Chondrocyte (in vitro differentiated cells): ENCODE measurements at regions not wholly inside any gene's neighbourhood (a gene's known extent, or its start where the extent isn't known, plus 50 kb on each side); places are given as distances from the start of the nearest gene placed in this dataset.
"Not testable (repeated sequence)": the region's sequence is repeated elsewhere in the genome, so short reads cannot be mapped to it uniquely, and the experiment has no call there.

Experiments
- DNase-seq: peaks from one replicate; pipeline ENCODE4 v3.0.0; 2021; ENCODE audit warnings: mixed read lengths, low spot score
- H3K27ac Mint-ChIP-seq: one replicate; pipeline ENCODE4 v1.8.0; 2021; ENCODE audit warnings: mild to moderate bottlenecking, moderate library complexity, mixed read lengths; ENCODE audit not compliant: unreplicated experiment
- H3K27me3 Mint-ChIP-seq: 2 replicates; pipeline ENCODE4 v1.8.0; 2021; ENCODE audit warnings: low read depth, mixed read lengths
- H3K36me3 Mint-ChIP-seq: 2 replicates; pipeline ENCODE4 v1.8.0; 2021; ENCODE audit warnings: low read depth, mixed read lengths
- H3K4me1 Mint-ChIP-seq: 2 replicates; pipeline ENCODE4 v1.8.0; 2021; ENCODE audit warnings: low read depth, mild to moderate bottlenecking, mixed read lengths
- H3K4me3 Mint-ChIP-seq: one replicate; pipeline ENCODE4 v1.8.0; 2021; ENCODE audit warnings: mild to moderate bottlenecking, moderate library complexity, mixed read lengths; ENCODE audit not compliant: unreplicated experiment
- H3K9me3 Mint-ChIP-seq: 2 replicates; pipeline ENCODE4 v1.8.0; 2021; ENCODE audit warnings: low read depth, mixed read lengths
- CTCF ChIP-seq: fragments of 200-600 bp; sonication (generic); IDR thresholded peaks from 2 replicates; pipeline ENCODE4 v1.5.0; 2021; ENCODE audit warnings: antibody characterized with exemption, mild to moderate bottlenecking, moderate library complexity

DNA sequence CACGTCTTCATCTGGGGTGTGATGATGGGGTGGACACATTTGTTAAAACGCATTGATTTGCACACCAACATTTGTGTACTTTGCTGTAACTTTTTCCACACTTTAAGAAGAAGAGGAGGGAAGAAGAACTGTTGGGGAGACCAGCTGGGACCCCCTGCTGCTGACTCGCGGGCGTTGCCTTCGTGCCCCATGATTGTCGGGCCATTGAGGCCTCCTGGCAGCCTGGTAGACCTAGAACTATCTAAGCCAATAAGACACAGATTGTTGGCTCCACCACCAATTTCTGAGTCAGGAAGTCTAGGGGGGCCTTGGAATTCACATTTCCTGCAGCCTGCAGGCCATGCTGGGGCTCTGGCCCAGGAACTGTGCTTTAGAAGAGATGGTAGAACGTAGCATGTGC lies 105.5 kb downstream of the TNFRSF13B start:
- no peaks in the 10 kb centered on the region for H3K9me3 Mint-ChIP-seq
- peaks cover 5% of the 10 kb centered on the region for H3K4me1 Mint-ChIP-seq
- H3K27me3 Mint-ChIP-seq = peaks cover 10% of the 10 kb centered on the region
- H3K36me3 Mint-ChIP-seq = no peaks in the 10 kb centered on the region
- H3K27ac Mint-ChIP-seq = no peak overlapping the region
- TF ChIP-seq CTCF = no peak
- H3K4me3 Mint-ChIP-seq = no peak overlapping the region
- no peak for DNase-seq

- not testable (repeated sequence) for H3K36me3 Mint-ChIP-seq, H3K4me3 Mint-ChIP-seq, DNase-seq, H3K9me3 Mint-ChIP-seq, H3K27me3 Mint-ChIP-seq, H3K27ac Mint-ChIP-seq, H3K4me1 Mint-ChIP-seq
- TF ChIP-seq CTCF = peak; percentile 20
Observed at GRCh38 chr17:16865704-16866103, 106.2 kb downstream of the TNFRSF13B start.

DNA sequence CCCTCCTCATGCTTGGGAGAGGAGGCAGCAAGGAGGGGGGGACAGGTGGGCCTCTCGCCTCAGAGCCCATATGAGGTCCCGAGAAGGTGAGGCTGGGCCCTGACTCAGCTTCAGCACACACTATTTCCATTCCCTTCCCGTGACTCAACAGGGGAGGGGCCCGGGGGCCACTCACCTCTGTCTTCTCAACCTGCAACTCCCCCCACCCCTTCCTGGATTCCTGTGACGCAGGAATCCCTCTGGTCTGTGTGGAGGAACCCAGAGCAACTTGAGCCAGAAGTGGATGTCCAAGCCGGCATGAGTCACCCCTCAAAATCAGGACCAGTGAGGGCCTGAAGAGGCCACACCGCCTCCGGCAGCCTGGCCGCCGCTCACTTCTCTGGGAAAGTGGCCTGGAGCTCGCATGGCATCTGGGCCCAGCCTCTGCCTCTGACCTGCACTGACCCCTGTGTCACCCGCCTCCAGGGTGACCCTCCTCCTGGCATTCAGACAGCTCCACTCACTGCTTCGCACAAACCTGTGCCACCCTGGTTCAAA lies 106.8 kb downstream of the TNFRSF13B start:
- H3K27me3 Mint-ChIP-seq, DNase-seq, H3K36me3 Mint-ChIP-seq, H3K27ac Mint-ChIP-seq, H3K9me3 Mint-ChIP-seq, H3K4me1 Mint-ChIP-seq, H3K4me3 Mint-ChIP-seq: not testable (repeated sequence)

GRCh38 chr17:16864462-16865076 lies 107.3 kb downstream of the TNFRSF13B start:
- not testable (repeated sequence) for DNase-seq

DNA sequence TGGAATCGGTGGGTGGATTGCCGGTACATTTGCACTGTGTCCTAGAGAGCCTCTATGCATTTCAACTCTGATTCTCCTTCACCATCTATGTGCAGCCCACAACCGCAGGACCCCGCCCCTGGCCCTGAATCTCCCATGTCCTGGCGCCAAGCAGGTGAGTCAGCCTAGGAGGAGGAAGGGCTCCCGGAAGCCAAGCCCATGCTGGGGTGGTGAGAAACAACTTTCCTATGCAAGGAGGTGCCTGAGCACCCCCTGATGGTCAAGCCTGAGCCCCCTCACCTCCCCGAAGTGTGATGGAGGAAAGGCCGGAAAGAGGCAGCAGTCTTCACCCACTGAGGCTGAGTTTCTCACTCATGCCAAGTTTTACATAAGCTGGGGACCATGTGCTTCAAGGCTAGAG lies 110.8 kb downstream of the TNFRSF13B start:
- not testable (repeated sequence) for DNase-seq, H3K36me3 Mint-ChIP-seq, H3K27ac Mint-ChIP-seq

More at GRCh38 chr17:16864462-16865076, 107.3 kb downstream of the TNFRSF13B start:
- H3K36me3 Mint-ChIP-seq, H3K27me3 Mint-ChIP-seq, H3K4me3 Mint-ChIP-seq, H3K27ac Mint-ChIP-seq, H3K9me3 Mint-ChIP-seq, H3K4me1 Mint-ChIP-seq: not testable (repeated sequence)

DNA sequence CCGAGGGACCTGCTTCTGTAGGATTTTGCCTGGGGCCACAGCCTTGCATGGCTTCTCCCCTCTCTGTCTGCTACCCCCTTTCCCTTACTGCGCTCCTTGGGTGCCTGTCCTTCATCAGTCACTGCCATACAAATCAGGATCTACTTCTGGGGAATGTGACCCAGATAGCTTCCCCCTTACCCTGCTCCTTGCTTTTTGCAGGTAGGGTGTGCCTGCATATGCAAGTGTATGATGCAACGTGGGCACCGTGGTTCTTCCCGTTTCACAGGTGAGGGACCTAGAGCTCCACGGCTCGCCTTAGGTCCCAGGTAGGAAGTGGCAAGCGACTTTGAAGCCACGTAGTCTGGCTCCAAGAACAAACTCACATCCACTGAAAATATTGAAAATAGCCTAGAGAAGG lies 111.5 kb downstream of the TNFRSF13B start:
- not testable (repeated sequence) for H3K4me1 Mint-ChIP-seq, H3K9me3 Mint-ChIP-seq, H3K27ac Mint-ChIP-seq, H3K36me3 Mint-ChIP-seq, DNase-seq, H3K4me3 Mint-ChIP-seq
- peaks cover 23% of the 10 kb centered on the region for H3K27me3 Mint-ChIP-seq

More for the DNA sequence above, 110.8 kb downstream of the TNFRSF13B start:
- H3K27me3 Mint-ChIP-seq = peaks cover 17% of the 10 kb centered on the region
- H3K9me3 Mint-ChIP-seq, H3K4me3 Mint-ChIP-seq, H3K4me1 Mint-ChIP-seq: not testable (repeated sequence)

- not testable (repeated sequence) for H3K4me1 Mint-ChIP-seq, DNase-seq, H3K36me3 Mint-ChIP-seq, H3K9me3 Mint-ChIP-seq, H3K27ac Mint-ChIP-seq, H3K4me3 Mint-ChIP-seq
- H3K27me3 Mint-ChIP-seq = peaks cover 31% of the 10 kb centered on the region
Observed at GRCh38 chr17:16859515-16859914, 112.4 kb downstream of the TNFRSF13B start.

- not testable (repeated sequence) for H3K4me1 Mint-ChIP-seq, DNase-seq, H3K36me3 Mint-ChIP-seq, H3K4me3 Mint-ChIP-seq, H3K27ac Mint-ChIP-seq, H3K9me3 Mint-ChIP-seq
- peaks cover 40% of the 10 kb centered on the region for H3K27me3 Mint-ChIP-seq
Observed at GRCh38 chr17:16857746-16858145, 114.2 kb downstream of the TNFRSF13B start.

DNA sequence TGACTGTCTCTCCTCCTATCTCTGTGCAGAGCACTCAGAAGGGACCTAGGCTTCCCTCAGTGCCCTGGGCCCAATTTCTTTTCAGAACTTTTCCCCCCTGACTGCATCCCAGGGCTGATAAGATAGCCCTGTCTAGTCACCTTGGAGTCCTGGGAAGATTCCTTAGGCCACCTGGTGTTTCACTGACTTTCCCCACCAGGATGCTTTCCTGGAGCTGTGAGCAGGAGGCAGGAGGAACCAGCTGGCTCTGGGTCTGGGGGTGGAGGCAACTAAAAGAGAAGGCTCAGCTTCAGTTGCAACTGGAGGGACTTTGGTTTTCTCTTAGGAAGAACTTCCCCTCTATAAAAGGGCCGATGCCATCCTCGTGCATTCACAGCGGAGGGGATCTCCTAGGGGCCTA lies 115.1 kb downstream of the TNFRSF13B start:
- not testable (repeated sequence) for H3K36me3 Mint-ChIP-seq, H3K9me3 Mint-ChIP-seq, H3K4me3 Mint-ChIP-seq, DNase-seq, H3K4me1 Mint-ChIP-seq, H3K27ac Mint-ChIP-seq
- peaks cover 40% of the 10 kb centered on the region for H3K27me3 Mint-ChIP-seq

DNA sequence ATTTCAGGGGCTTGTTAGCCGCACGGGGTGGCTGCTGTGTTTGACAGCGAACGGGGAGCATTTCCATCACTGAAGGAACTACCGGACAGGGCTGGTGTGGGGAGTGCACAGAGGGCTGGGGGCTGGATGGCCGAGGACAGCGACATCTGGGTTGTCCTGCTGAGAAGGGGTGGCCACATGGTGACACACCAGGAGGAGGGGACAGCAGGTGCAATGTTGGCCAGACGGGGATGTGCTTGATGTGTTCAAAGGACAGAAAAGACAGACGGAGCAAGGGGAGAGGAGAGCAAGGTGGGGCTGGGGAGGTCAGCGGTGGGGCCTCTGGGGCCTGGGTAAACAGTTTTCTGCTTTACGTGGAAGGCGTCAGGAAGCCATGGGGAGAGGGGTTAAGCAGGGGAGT lies 115.7 kb downstream of the TNFRSF13B start:
- H3K36me3 Mint-ChIP-seq, H3K4me3 Mint-ChIP-seq, DNase-seq, H3K9me3 Mint-ChIP-seq, H3K4me1 Mint-ChIP-seq, H3K27ac Mint-ChIP-seq: not testable (repeated sequence)
- peaks cover 39% of the 10 kb centered on the region for H3K27me3 Mint-ChIP-seq

- not testable (repeated sequence) for H3K9me3 Mint-ChIP-seq, H3K36me3 Mint-ChIP-seq, DNase-seq, H3K4me3 Mint-ChIP-seq, H3K27ac Mint-ChIP-seq, H3K4me1 Mint-ChIP-seq
- H3K27me3 Mint-ChIP-seq = peaks cover 32% of the 10 kb centered on the region
Observed at GRCh38 chr17:16854636-16855035, 117.3 kb downstream of the TNFRSF13B start.
